Liver (tissue), 8 donors: ENCODE measurements at regions not wholly inside any gene's neighbourhood (a gene's known extent, or its start where the extent isn't known, plus 50 kb on each side); places are given as distances from the start of the nearest gene placed in this dataset.

Experiments
- DNase-seq: peaks from one replicate; pipeline ENCODE4 v3.0.0-alpha.2; 2017; ENCODE audit warnings: low spot score
- H3K27ac ChIP-seq, 2 donors: one replicate each; pipeline ENCODE4 v1.7.0; 2013; ENCODE audit warnings: inconsistent platforms in 2 of 2, low read length in 2 of 2, control low read depth in 1 of 2, low read depth in 1 of 2, mild to moderate bottlenecking in 1 of 2
- H3K27me3 ChIP-seq, 4 donors: one replicate each; pipeline versions ENCODE4 v1.6.1 to v1.7.0; 2013; ENCODE audit warnings: low read length in 3 of 4, inconsistent platforms in 1 of 4, mild to moderate bottlenecking in 1 of 4, moderate library complexity in 1 of 4; ENCODE audit not compliant: control insufficient read depth in 4 of 4, insufficient read depth in 4 of 4
- H3K36me3 ChIP-seq, 4 donors: one replicate each; pipeline versions ENCODE4 v1.6.1 to v1.7.0; 2013; ENCODE audit warnings: low read length in 3 of 4, mild to moderate bottlenecking in 3 of 4, low read depth in 1 of 4, moderate library complexity in 1 of 4; ENCODE audit not compliant: control insufficient read depth in 4 of 4, insufficient read depth in 3 of 4
- H3K4me1 ChIP-seq, 4 donors: one replicate each; pipeline versions ENCODE4 v1.6.1 to v1.7.0; 2013; ENCODE audit warnings: low read length in 3 of 4, mild to moderate bottlenecking in 3 of 4, moderate library complexity in 1 of 4; ENCODE audit not compliant: control insufficient read depth in 4 of 4, insufficient read depth in 4 of 4
- H3K4me3 ChIP-seq, 3 donors: one replicate each; pipeline versions ENCODE4 v1.6.1 to v1.7.0; 2013; ENCODE audit warnings: low read length in 3 of 3, control low read depth in 1 of 3, low read depth in 1 of 3, mild to moderate bottlenecking in 1 of 3
- H3K9ac ChIP-seq, 2 donors: one replicate each; pipeline ENCODE4 v1.7.0; 2013; ENCODE audit warnings: low read length in 2 of 2, mild to moderate bottlenecking in 2 of 2, moderate library complexity in 2 of 2, control low read depth in 1 of 2, low read depth in 1 of 2
- H3K9me3 ChIP-seq, 4 donors: one replicate each; pipeline versions ENCODE4 v1.6.1 to v1.7.0; 2013; ENCODE audit warnings: low read length in 3 of 4; ENCODE audit not compliant: control insufficient read depth in 4 of 4
- ATF3 ChIP-seq: IDR thresholded peaks from 2 replicates; pipeline ENCODE4 v1.6.1; 2016; ENCODE audit warnings: antibody characterized with exemption
- CTCF ChIP-seq: fragments of 150-350 bp; IDR thresholded peaks from 2 replicates; pipeline ENCODE4 v1.5.1; 2017; ENCODE audit warnings: improper control_type of control experiment, low read depth, low read length; ENCODE audit not compliant: missing input control
- EGR1 ChIP-seq, 2 donors: IDR thresholded peaks; 2 replicates each; pipeline ENCODE4 v1.6.1; 2016 to 2018; ENCODE audit warnings: antibody characterized with exemption in 2 of 2, low read depth in 2 of 2
- FOXA1 ChIP-seq: IDR thresholded peaks from 2 replicates; pipeline ENCODE4 v1.6.1; 2016; ENCODE audit warnings: antibody characterized with exemption
- FOXA2 ChIP-seq: IDR thresholded peaks from 2 replicates; pipeline ENCODE4 v1.6.1; 2016; ENCODE audit warnings: antibody characterized with exemption
- GABPA ChIP-seq, 2 donors: IDR thresholded peaks in 1 of 2; conservative IDR thresholded peaks in 1 of 2; 2 replicates each; pipeline ENCODE4 v1.6.1; 2016; ENCODE audit warnings: antibody characterized with exemption in 2 of 2, mild to moderate bottlenecking in 1 of 2, moderate library complexity in 1 of 2
- HNF4A ChIP-seq, 2 donors: conservative IDR thresholded peaks; 2 replicates each; pipeline ENCODE4 v1.6.1; 2016; ENCODE audit warnings: antibody characterized with exemption in 2 of 2, mild to moderate bottlenecking in 2 of 2
- HNF4G ChIP-seq: IDR thresholded peaks from 2 replicates; pipeline ENCODE4 v1.6.1; 2016; ENCODE audit warnings: antibody characterized with exemption
- JUND ChIP-seq, 2 donors: IDR thresholded peaks; 2 replicates each; pipeline ENCODE4 v1.6.1; 2016; ENCODE audit warnings: antibody characterized with exemption in 2 of 2
- MAX ChIP-seq: IDR thresholded peaks from 2 replicates; pipeline ENCODE4 v1.6.1; 2016; ENCODE audit warnings: antibody characterized with exemption
- NR2F2 ChIP-seq: IDR thresholded peaks from 2 replicates; pipeline ENCODE4 v1.6.1; 2016; ENCODE audit warnings: antibody characterized with exemption
- RAD21 ChIP-seq, 2 donors: IDR thresholded peaks; 2 replicates each; pipeline ENCODE4 v1.6.1; 2016; ENCODE audit warnings: antibody characterized with exemption in 2 of 2, mild to moderate bottlenecking in 2 of 2
- REST ChIP-seq: IDR thresholded peaks from 2 replicates; pipeline ENCODE4 v1.6.1; 2016; ENCODE audit warnings: antibody characterized with exemption, mild to moderate bottlenecking
- RXRA ChIP-seq, 2 donors: IDR thresholded peaks; 2 replicates each; pipeline ENCODE4 v1.6.1; 2017 to 2018; ENCODE audit warnings: antibody characterized with exemption in 2 of 2, mild to moderate bottlenecking in 1 of 2
- SP1 ChIP-seq: IDR thresholded peaks from 2 replicates; pipeline ENCODE4 v1.6.1; 2018; ENCODE audit warnings: antibody characterized with exemption, mild to moderate bottlenecking
- TAF1 ChIP-seq: conservative IDR thresholded peaks from 2 replicates; pipeline ENCODE4 v1.6.1; 2016; ENCODE audit warnings: antibody characterized with exemption, mild to moderate bottlenecking
- YY1 ChIP-seq: IDR thresholded peaks from 2 replicates; pipeline ENCODE4 v1.6.1; 2016; ENCODE audit warnings: antibody characterized with exemption, mild to moderate bottlenecking
- ZBTB33 ChIP-seq: IDR thresholded peaks from 2 replicates; pipeline ENCODE4 v1.6.1; 2016; ENCODE audit warnings: antibody characterized with exemption
- WGBS: extraction: QIAGEN DNeasy Blood & Tissue Kit; methylation state at CpG from one replicate; pipeline ENCODE4 v1.1.7; 2013; 5-methylcytosine and 5-hydroxymethylcytosine counted together
- donor health status: healthy.
- donor health status: healthy.
- donor health status: healthy.
- donor health status: healthy.
- donor health status: healthy.

GRCh38 chr3:176395240-176395639 is 802.0 kb downstream of the TBL1XR1 start (continued):
- no peak for TF ChIP-seq FOXA2

GRCh38 chr3:176378789-176379188 is 818.5 kb downstream of the TBL1XR1 start:
- Histone ChIP-seq H3K36me3 (no peaks in the 10 kb centered on the region), H3K4me3 (no peak overlapping the region), H3K9me3 (no peaks in the 10 kb centered on the region), H3K27ac (no peak overlapping the region), H3K9ac (no peak overlapping the region), H3K27me3 (no peaks in the 10 kb centered on the region), H3K4me1 (no peaks in the 10 kb centered on the region)
- 62% methylated on average over 2 of the region's 2 CpGs for WGBS
- no peak for DNase-seq
- TF ChIP-seq RXRA (IDR thresholded peaks at IDR 0.05), result no peak
- TF ChIP-seq RAD21 (IDR thresholded peaks at IDR 0.05), result no peak
- TF ChIP-seq HNF4A (conservative IDR thresholded peaks at IDR 0.05), result no peak
- TF ChIP-seq HNF4G, result no peak
- no peak for TF ChIP-seq ATF3
- TF ChIP-seq FOXA2, result no peak
- TF ChIP-seq MAX, result no peak
- TF ChIP-seq JUND (IDR thresholded peaks at IDR 0.05), result no peak
- no peak for TF ChIP-seq FOXA1
- TF ChIP-seq GABPA (IDR thresholded peaks at IDR 0.05 in 1 of 2, conservative IDR thresholded peaks at IDR 0.05 in 1 of 2), result no peak
- no peak for TF ChIP-seq YY1
- no peak for TF ChIP-seq NR2F2
- no peak for TF ChIP-seq SP1
- no peak for TF ChIP-seq EGR1 (IDR thresholded peaks at IDR 0.05; ENCODE audit: low read depth in 2 of 2)
- no peak for TF ChIP-seq CTCF
- no peak for TF ChIP-seq TAF1
- no peak for TF ChIP-seq REST
- TF ChIP-seq ZBTB33, result no peak
